IPS-20b (cell line): ENCODE measurements at regions not wholly inside any gene's neighbourhood (a gene's known extent, or its start where the extent isn't known, plus 50 kb on each side); places are given as distances from the start of the nearest gene placed in this dataset.

Source experiments
- H3K27ac ChIP-seq: one replicate; pipeline ENCODE4 v1.5.1; 2013; ENCODE audit warnings: low read length
- H3K27me3 ChIP-seq: 2 replicates; pipeline ENCODE4 v1.6.1; 2013; ENCODE audit warnings: mild to moderate bottlenecking, low read length, inconsistent platforms; ENCODE audit not compliant: insufficient read depth
- H3K36me3 ChIP-seq: 2 replicates; pipeline ENCODE4 v1.6.1; 2013; ENCODE audit warnings: low read depth, mild to moderate bottlenecking, inconsistent platforms, low read length, moderate library complexity; ENCODE audit not compliant: insufficient read depth
- H3K4me1 ChIP-seq: 2 replicates; pipeline ENCODE4 v1.6.1; 2013; ENCODE audit warnings: mild to moderate bottlenecking, control low read depth, inconsistent platforms, low read length, moderate library complexity; ENCODE audit not compliant: insufficient read depth
- H3K4me3 ChIP-seq: 2 replicates; pipeline ENCODE4 v1.5.1; 2013; ENCODE audit warnings: mild to moderate bottlenecking, low read length, inconsistent platforms
- H3K9ac ChIP-seq: 2 replicates; pipeline ENCODE4 v1.6.1; 2013; ENCODE audit warnings: low read depth, mild to moderate bottlenecking, inconsistent platforms, low read length, moderate library complexity
- H3K9me3 ChIP-seq: 2 replicates; pipeline ENCODE4 v1.6.1; 2013; ENCODE audit warnings: mild to moderate bottlenecking, low read depth, low read length, inconsistent platforms; ENCODE audit not compliant: insufficient read depth

DNA sequence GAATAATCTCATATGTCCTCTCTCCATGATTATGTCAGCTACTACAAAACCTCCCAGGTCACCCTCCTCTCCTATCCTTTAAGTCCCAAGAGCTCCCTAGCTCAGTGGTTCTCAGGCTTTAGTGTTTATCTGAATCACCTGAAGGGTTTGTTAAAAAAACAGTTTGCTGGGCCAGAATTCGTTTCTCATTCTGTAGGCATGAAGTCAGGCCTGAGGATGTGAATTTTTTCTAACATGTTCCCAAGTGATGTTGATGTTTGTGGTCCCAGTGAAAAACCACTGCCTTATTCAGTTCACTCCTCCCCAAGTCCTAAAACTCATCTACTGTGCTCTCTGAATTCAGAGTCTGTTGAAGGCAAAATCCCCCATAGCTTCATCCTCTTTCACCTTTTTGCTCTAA, 241.4 kb downstream of the ETNK1 start:
- Histone ChIP-seq H3K27me3 (no peaks in the 10 kb centered on the region), H3K4me3 (no peak overlapping the region), H3K4me1 (no peaks in the 10 kb centered on the region), H3K9me3 (no peaks in the 10 kb centered on the region), H3K36me3 (no peaks in the 10 kb centered on the region), H3K27ac (no peak overlapping the region), H3K9ac (no peak overlapping the region)

DNA sequence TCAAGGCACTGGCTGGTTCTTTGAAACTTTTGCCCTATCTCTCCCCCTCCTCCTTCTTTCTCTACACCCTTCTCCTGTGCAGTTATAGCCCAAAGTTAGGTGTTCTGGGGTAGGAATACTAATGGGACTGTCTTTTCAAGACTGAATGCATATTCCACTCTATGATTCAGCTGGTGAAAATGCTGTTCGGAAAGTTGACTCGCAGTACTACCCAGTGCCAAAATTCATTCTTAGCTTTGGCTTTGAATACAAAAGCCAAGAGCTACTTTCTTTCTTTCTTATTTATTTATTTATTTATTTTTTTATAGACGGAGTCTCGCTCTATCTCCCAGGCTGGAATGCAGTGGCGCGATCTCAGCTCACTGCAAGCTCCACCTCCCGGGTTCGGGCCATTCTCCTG, 249.2 kb downstream of the ETNK1 start:
- H3K36me3 ChIP-seq, result no peaks in the 10 kb centered on the region
- no peak overlapping the region for H3K4me3 ChIP-seq
- H3K4me1 ChIP-seq, result no peaks in the 10 kb centered on the region

DNA sequence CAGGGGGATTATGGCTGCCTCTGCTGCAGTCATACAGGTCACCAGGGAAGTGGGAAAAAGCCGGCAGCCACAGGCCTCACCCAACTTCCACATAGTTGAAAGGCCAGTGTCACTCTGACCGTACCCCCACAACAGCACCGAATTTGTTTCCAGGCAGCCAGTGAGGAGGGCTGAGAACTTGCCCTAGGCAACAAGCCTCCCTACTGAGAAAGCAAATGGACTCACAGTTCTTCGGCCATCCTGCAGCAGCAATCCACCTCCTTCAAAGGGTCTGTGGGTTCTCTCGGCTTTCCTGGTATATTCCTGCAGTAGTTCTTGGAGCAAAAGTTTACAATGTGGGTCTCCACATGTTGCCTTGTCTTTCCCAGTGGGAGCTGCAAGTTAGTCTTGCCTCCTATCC, 251.3 kb downstream of the ETNK1 start:
- no peak overlapping the region for H3K4me3 ChIP-seq
- no peaks in the 10 kb centered on the region for H3K4me1 ChIP-seq
- H3K9me3 ChIP-seq, result no peaks in the 10 kb centered on the region
- H3K27me3 ChIP-seq, result no peaks in the 10 kb centered on the region
- H3K27ac ChIP-seq, result no peak overlapping the region
- H3K36me3 ChIP-seq, result no peaks in the 10 kb centered on the region
- H3K9ac ChIP-seq, result no peak overlapping the region

More for the DNA sequence above, 249.2 kb downstream of the ETNK1 start:
- Histone ChIP-seq H3K27me3 (no peaks in the 10 kb centered on the region), H3K9me3 (no peaks in the 10 kb centered on the region), H3K27ac (no peak overlapping the region), H3K9ac (no peak overlapping the region)

DNA sequence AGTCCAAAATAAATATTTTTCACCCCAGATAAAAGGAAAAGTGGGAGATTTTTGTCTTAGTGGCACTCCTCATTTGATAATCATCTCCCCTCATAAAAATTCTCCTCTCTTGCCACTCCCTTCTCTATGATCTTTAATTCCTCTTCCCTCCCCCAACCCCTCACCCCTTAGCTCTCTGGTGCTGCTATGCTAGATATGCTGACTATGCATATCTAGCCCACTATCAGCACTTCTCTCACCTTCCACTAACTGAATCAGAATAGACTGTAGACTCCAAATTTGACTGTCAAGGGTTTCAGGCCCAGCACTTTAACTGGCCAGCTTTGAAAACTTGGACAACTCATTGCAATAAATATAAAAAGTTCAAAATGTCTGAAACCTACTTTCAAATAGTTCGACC, 254.2 kb downstream of the ETNK1 start:
- Histone ChIP-seq H3K9me3 (no peaks in the 10 kb centered on the region), H3K4me3 (no peak overlapping the region), H3K27ac (no peak overlapping the region), H3K27me3 (no peaks in the 10 kb centered on the region), H3K36me3 (no peaks in the 10 kb centered on the region), H3K4me1 (no peaks in the 10 kb centered on the region), H3K9ac (no peak overlapping the region)

DNA sequence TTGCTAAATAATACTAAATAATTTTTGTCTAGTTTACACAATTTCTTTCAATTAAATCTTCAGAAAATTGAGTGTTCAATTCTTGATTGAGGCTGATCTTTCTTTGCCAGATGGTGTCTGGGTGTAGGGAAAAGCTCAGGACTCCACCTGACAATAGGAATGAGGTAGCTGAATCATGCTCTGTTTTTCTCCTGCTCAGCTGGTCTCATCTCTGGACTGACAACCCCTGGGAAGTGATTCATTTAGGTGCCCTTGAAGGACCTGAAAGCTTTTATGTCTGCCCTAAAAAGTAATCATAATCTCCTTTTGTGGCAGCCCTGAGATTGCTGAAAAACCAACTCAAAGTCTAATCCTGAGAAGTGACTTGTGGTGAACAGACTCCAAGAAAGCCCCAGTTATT, 255.4 kb downstream of the ETNK1 start:
- Histone ChIP-seq H3K36me3 (no peaks in the 10 kb centered on the region), H3K9me3 (no peaks in the 10 kb centered on the region), H3K27me3 (no peaks in the 10 kb centered on the region), H3K27ac (no peak overlapping the region), H3K9ac (no peak overlapping the region), H3K4me3 (no peak overlapping the region), H3K4me1 (no peaks in the 10 kb centered on the region)

DNA sequence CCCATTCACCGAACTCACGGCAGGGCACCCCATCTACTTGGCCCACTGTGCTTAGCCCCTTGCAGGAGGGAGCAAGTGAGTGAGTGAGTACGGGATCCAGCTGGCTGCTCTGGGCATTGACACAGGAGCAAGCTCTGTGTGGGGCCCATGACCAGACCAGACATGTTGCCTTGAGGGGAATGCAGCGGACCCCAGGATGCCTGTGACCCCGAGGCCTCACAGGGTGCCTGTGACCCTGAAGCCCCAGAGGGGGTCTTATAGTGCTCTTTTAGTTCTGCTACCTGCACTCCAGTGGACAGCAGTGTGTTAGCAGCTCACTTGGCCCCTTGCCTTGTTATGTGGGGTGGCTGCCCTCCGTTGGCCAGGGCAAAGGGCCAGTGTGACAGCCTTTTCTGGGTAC, 255.8 kb downstream of the ETNK1 start:
- no peak overlapping the region for H3K27ac ChIP-seq
- no peak overlapping the region for H3K9ac ChIP-seq
- no peaks in the 10 kb centered on the region for H3K27me3 ChIP-seq
- H3K4me3 ChIP-seq, result no peak overlapping the region
- H3K9me3 ChIP-seq, result no peaks in the 10 kb centered on the region
- H3K4me1 ChIP-seq, result no peaks in the 10 kb centered on the region
- H3K36me3 ChIP-seq, result no peaks in the 10 kb centered on the region

DNA sequence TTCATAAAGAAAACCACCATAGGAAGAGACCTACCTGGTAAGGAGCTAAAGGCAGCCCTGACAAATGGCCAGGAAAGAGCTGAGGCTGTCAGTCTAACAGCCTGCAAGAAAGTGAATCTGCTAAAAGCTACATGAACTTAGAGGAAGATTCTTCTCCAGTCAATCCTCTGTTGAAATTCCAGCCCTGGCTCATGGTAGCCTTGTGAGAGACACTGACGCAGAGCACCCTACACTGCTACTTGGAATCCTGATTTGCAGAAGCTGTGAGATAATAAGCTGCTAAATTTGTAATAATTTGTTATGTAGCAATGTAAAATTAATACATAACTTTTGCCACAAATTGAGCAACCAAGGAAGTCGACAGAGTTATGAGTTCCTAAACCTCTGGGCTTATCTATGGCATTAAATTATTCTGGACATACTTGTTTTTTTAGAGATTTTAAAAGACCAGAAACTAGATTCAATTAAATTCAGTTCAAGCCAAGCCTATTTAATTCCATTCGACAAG, 257.0 kb downstream of the ETNK1 start:
- Histone ChIP-seq H3K4me3 (no peak overlapping the region), H3K36me3 (no peaks in the 10 kb centered on the region), H3K27me3 (no peaks in the 10 kb centered on the region), H3K9me3 (no peaks in the 10 kb centered on the region), H3K9ac (no peak overlapping the region), H3K4me1 (no peaks in the 10 kb centered on the region), H3K27ac (no peak overlapping the region)

DNA sequence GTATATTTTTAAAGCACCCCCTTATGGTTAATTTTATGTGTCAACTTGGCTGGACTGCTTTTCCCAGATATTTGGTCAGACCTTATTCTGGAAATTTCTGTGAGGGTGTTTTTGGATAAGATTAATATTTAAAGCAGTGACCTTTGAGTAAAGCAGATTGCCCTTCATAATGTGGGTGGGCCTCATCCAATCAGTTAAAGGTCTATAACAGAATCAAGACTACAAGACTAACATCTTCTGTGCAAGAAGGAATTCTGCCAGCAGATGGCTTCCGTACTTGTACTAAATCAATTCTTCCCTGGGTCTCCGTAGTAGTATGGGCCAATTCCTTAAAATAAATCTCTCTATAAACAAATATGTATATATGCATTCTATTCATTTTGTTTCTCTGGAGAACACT, 257.6 kb downstream of the ETNK1 start:
- H3K27me3 ChIP-seq, result no peaks in the 10 kb centered on the region
- H3K9me3 ChIP-seq, result no peaks in the 10 kb centered on the region
- no peak overlapping the region for H3K4me3 ChIP-seq
- H3K9ac ChIP-seq, result no peak overlapping the region
- no peaks in the 10 kb centered on the region for H3K36me3 ChIP-seq
- H3K27ac ChIP-seq, result no peak overlapping the region
- H3K4me1 ChIP-seq, result no peaks in the 10 kb centered on the region

DNA sequence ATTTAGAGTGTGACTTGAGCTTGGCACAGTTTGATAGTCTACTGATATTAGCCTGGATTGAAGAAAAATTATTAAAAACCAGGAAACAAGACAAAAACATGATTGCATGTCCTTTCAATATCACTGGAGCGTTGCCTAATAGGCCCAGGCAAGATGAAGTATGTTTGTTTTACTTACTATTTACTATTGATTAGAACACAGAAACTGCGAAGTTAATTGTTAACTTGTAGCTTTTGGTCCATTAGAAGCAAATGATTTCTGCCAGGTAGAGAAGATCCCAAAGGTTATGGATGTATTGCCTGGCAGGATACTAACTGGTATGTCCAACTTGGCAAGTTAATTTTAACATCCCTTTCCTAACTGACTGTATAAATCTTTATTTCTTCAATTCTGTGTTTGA, 268.9 kb downstream of the ETNK1 start:
- Histone ChIP-seq H3K4me3 (no peak overlapping the region), H3K27me3 (no peaks in the 10 kb centered on the region), H3K9ac (no peak overlapping the region), H3K4me1 (no peaks in the 10 kb centered on the region), H3K27ac (no peak overlapping the region), H3K9me3 (peaks cover 3% of the 10 kb centered on the region; the same call in 1 of the 2 replicates), H3K36me3 (no peaks in the 10 kb centered on the region)

DNA sequence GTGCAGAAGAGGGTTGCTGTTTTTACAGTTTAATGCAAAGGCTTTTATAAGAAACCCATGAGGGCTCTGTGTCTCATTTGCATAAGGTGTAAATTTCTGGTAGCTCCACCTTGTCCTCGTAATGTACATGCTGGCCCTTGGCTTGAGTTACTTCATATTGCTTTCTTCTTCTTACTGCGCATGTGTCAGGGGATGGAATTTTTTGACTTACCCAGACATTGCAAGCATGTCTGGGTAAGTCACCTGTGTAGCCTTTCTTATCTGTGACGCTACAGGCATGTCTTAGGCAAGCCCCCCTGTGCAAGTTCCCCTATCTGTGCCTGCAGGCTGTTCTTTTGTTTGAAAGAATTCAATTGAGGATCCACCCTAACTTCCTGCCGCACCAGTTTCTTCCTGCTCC, 274.2 kb downstream of the ETNK1 start:
- no peaks in the 10 kb centered on the region; the same call in 1 of the 2 replicates for H3K9me3 ChIP-seq
- no peaks in the 10 kb centered on the region for H3K27me3 ChIP-seq
- peaks cover 13% of the 10 kb centered on the region for H3K4me1 ChIP-seq
- H3K27ac ChIP-seq, result no peak overlapping the region
- no peak overlapping the region for H3K4me3 ChIP-seq
- H3K9ac ChIP-seq, result no peak overlapping the region
- H3K36me3 ChIP-seq, result no peaks in the 10 kb centered on the region

DNA sequence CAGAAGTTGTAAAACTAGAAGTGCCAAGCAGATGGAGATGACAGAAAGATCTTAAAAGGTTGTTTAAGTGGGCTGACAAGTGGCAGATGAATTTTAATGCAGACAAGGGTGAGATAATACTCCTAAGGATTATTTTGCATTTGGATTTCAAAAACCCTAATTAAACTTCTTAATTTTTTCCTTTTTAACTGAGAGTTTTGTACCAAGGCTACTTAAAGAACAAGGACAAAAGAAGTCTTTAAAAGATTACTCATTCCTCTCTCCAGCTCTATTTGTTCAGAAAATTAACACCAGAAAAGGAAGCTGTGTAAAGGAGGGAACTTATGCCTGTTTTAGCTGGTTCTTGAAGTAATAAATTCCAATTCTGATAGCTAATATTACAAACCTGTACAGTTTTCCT, 275.4 kb downstream of the ETNK1 start:
- H3K9me3 ChIP-seq, result no peaks in the 10 kb centered on the region; the same call in 1 of the 2 replicates
- H3K4me3 ChIP-seq, result no peak overlapping the region; the same call in 1 of the 2 replicates
- H3K27ac ChIP-seq, result no peak overlapping the region
- peaks cover 13% of the 10 kb centered on the region for H3K4me1 ChIP-seq
- H3K27me3 ChIP-seq, result no peaks in the 10 kb centered on the region
- H3K9ac ChIP-seq, result no peak overlapping the region
- no peaks in the 10 kb centered on the region for H3K36me3 ChIP-seq

DNA sequence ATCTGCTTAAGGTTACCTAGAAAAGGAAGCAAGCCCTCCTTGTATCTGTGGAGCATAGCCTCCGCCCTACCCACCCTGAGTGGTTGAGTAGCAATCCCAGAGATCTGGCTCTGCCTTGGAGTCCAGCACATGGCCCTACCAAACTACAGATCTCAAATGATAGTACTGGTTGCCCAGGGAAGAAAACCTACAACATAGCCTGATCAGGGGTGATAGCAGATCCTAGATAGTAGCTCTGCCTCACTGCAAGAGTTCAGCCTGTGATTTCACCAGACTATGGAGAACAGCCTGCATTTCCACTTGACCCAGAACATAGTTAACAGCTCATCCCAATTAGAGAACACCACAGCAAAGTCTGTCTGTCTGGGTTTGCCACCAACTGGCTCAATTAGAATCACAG, 279.5 kb downstream of the ETNK1 start:
- no peak overlapping the region for H3K4me3 ChIP-seq

DNA sequence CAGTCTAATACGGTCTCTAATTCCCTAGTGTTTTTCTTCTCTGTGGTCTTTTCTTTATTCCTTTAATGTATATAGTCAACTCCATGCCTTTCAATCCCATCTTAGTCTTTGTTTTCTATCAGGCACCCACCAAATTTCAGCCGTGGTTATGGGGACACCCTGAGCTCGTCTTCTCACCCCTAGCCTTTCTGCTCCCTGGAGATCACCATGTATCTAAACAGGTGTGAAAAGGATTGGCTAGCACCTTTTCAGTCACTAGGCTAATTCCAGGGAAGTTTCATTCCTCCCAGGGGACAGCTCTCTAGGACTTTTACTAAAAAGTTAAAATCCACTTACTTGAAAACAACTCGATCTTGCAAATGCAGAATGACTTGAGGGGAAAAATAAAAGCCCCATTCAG, 291.3 kb downstream of the ETNK1 start:
- no peaks in the 10 kb centered on the region for H3K9me3 ChIP-seq
- H3K27me3 ChIP-seq, result no peaks in the 10 kb centered on the region
- H3K36me3 ChIP-seq, result no peaks in the 10 kb centered on the region
- peaks cover 4% of the 10 kb centered on the region; the same call in 1 of the 2 replicates for H3K4me1 ChIP-seq
- no peak overlapping the region for H3K4me3 ChIP-seq
- H3K9ac ChIP-seq, result no peak overlapping the region
- H3K27ac ChIP-seq, result no peak overlapping the region

More for the DNA sequence above, 279.5 kb downstream of the ETNK1 start:
- H3K27ac ChIP-seq, result no peak overlapping the region
- H3K9me3 ChIP-seq, result no peaks in the 10 kb centered on the region
- H3K27me3 ChIP-seq, result no peaks in the 10 kb centered on the region
- peaks cover 13% of the 10 kb centered on the region for H3K4me1 ChIP-seq
- H3K36me3 ChIP-seq, result no peaks in the 10 kb centered on the region
- no peak overlapping the region for H3K9ac ChIP-seq
